ENCODE measurements at regions not wholly inside any gene's neighbourhood (a gene's known extent, or its start where the extent isn't known, plus 50 kb on each side); places are given as distances from the start of the nearest gene placed in this dataset.

- no peaks in the 10 kb centered on the region for H3K9me3 ChIP-seq
Observed at GRCh38 chr16:5381481-5381880, 283.9 kb upstream of the EEF2KMT start.

GRCh38 chr16:5379954-5380353 is 282.4 kb upstream of the EEF2KMT start:
- 67 to 77% methylated on average over 8 to 10 of the region's 10 CpGs for WGBS, 2 donors
- Histone ChIP-seq H3K9me3 (no peaks in the 10 kb centered on the region), H3K36me3 (no peaks in the 10 kb centered on the region), H3K27ac (no peak overlapping the region), H3K4me3 (no peak overlapping the region), H3K27me3 (no peaks in the 10 kb centered on the region), H3K4me1 (no peaks in the 10 kb centered on the region)
- ATAC-seq (ENCODE audit: low FRiP score in 2 of 2): no peak
- no peak for DNase-seq
- TF ChIP-seq POLR2A (IDR thresholded peaks at IDR 0.05): no peak
- TF ChIP-seq CTCF (IDR thresholded peaks at IDR 0.05): no peak
- no peak for TF ChIP-seq EP300 (IDR thresholded peaks at IDR 0.05)
- no peak for TF ChIP-seq POLR2AphosphoS5 (IDR thresholded peaks at IDR 0.05)

More at GRCh38 chr16:5381481-5381880, 283.9 kb upstream of the EEF2KMT start:
- Histone ChIP-seq H3K4me3 (no peak overlapping the region), H3K27ac (no peak overlapping the region), H3K27me3 (no peaks in the 10 kb centered on the region), H3K36me3 (no peaks in the 10 kb centered on the region), H3K4me1 (no peaks in the 10 kb centered on the region)
- DNase-seq: no peak
- no peak for TF ChIP-seq CTCF (IDR thresholded peaks at IDR 0.05)
- TF ChIP-seq EP300 (IDR thresholded peaks at IDR 0.05): no peak
- TF ChIP-seq POLR2AphosphoS5 (IDR thresholded peaks at IDR 0.05): no peak
- no peak for TF ChIP-seq POLR2A (IDR thresholded peaks at IDR 0.05)
- no peak for ATAC-seq (ENCODE audit: low FRiP score in 2 of 2)
- 70 to 86% methylated on average over 2 to 3 of the region's 3 CpGs for WGBS, 2 donors

- Histone ChIP-seq H3K36me3 (no peaks in the 10 kb centered on the region), H3K27me3 (no peaks in the 10 kb centered on the region), H3K4me1 (no peaks in the 10 kb centered on the region), H3K9me3 (no peaks in the 10 kb centered on the region), H3K4me3 (no peak overlapping the region), H3K27ac (no peak overlapping the region)
- no peak for ATAC-seq (ENCODE audit: low FRiP score in 2 of 2)
- WGBS, 2 donors: 87% methylated on average over 3 to 4 of the region's 4 CpGs
- no peak for DNase-seq
- TF ChIP-seq POLR2A (IDR thresholded peaks at IDR 0.05) (no peak), POLR2AphosphoS5 (IDR thresholded peaks at IDR 0.05) (no peak), EP300 (IDR thresholded peaks at IDR 0.05) (no peak), CTCF (IDR thresholded peaks at IDR 0.05) (no peak)
Observed at GRCh38 chr16:5378531-5378930, 280.9 kb upstream of the EEF2KMT start.

- H3K4me3 ChIP-seq: no peak overlapping the region
Observed at GRCh38 chr16:5377280-5377898, 279.8 kb upstream of the EEF2KMT start.

More at GRCh38 chr16:5377280-5377898, 279.8 kb upstream of the EEF2KMT start:
- H3K4me1 ChIP-seq: no peaks in the 10 kb centered on the region
- 41% methylated on average over 10 of the region's 10 CpGs for WGBS, 2 donors
- H3K27ac ChIP-seq: no peak overlapping the region
- DNase-seq: no peak
- H3K27me3 ChIP-seq: no peaks in the 10 kb centered on the region
- no peak for ATAC-seq (ENCODE audit: low FRiP score in 2 of 2)
- H3K9me3 ChIP-seq: no peaks in the 10 kb centered on the region
- H3K36me3 ChIP-seq: no peaks in the 10 kb centered on the region
- TF ChIP-seq POLR2AphosphoS5 (IDR thresholded peaks at IDR 0.05) (no peak), CTCF (IDR thresholded peaks at IDR 0.05) (no peak), POLR2A (IDR thresholded peaks at IDR 0.05) (no peak), EP300 (IDR thresholded peaks at IDR 0.05) (no peak)
